ENCODE measurements at regions not wholly inside any gene's neighbourhood (a gene's known extent, or its start where the extent isn't known, plus 50 kb on each side); places are given as distances from the start of the nearest gene placed in this dataset.
A peak's percentile ranks its signal among the peaks of the same experiment; 100 is the strongest.

DNA sequence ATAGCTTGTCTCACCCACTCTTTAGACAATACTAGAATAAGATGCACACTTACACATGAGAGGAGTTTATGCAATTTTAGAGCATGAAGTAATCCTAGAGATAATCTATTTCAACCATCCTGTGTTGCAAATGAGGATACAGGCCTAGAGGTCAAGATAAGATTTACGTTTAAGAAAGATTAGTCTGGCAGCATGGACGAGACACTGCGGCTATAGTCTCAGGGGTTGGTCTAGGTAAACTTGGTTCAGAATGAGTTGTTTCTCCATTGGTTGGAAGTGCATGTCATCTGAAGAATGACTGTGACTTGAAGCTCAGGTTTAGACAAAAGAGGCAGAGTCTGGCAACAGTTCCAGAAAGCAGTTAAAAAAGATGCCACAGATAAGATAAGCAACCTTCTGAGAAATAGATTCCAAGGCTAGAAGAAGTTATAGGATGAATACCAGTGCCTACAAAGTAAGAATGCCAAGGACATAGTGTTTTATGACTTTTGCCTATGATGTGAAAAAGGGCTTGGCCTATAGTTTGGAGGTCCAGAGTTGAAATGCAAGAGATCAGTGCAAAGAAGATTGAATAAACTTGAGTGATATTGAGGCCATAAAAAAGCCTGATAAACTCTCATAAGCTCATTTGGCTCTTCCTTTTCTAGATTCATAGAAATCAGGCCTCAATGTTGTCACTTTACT, 631.0 kb downstream of the SQOR start:
- DNase-seq: no peak

DNA sequence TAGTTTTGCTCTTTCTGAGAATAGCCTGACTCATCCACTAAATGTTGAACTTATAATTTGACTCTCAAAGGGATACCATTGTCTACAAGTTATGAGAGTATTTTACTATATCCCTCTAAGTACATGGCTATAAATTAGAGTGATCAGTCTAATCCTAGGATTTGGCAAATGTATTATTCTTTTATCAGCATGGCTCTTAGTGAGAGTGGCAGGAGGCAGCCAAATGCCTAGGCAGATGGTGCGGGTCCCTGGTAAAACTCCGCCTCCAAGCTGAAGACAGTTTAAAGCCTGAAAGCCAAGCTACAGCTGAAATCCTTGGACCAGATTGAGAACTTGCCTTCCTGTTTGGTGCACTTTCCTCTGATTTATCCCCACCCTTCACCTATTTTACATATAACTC, 631.8 kb downstream of the SQOR start:
- no peak for DNase-seq

DNA sequence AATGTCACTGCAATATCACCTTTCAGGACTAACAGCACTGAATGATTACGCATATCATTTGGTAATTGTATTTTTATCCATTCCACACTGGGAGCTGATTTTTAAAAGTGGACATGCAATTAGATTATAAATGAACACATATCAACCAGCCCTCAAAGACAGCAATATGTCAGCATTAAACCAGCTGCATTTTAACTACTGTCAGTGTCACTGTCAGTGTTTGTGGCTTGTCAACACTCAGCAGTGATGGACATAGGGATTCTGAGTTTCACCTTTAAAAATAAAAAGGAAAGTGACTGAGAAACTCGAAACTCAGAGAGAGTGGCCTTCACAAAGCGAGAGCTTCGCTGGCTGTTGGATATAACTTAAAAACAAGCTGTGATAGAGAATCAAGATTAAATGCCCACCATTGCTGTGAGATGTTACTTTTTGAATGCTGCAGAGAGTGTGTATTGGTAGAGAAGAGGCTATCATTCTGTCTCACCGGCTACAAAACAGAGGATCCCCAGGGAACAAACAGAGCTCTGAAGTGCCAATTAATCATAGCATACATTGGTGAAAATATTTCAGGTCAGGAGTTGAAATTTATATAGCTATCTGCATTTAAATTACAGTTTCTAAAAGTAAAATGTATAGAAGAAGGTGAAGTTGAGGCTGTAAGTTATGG, 635.8 kb downstream of the SQOR start:
- DNase-seq: no peak

- DNase-seq: no peak
Observed at GRCh38 chr15:46275701-46276100, 640.9 kb downstream of the SQOR start.

- DNase-seq: no peak
Observed at GRCh38 chr15:46277451-46277850, 642.6 kb downstream of the SQOR start.

GRCh38 chr15:46278062-46278461, 643.2 kb downstream of the SQOR start:
- peak; percentile 87 for DNase-seq

DNA sequence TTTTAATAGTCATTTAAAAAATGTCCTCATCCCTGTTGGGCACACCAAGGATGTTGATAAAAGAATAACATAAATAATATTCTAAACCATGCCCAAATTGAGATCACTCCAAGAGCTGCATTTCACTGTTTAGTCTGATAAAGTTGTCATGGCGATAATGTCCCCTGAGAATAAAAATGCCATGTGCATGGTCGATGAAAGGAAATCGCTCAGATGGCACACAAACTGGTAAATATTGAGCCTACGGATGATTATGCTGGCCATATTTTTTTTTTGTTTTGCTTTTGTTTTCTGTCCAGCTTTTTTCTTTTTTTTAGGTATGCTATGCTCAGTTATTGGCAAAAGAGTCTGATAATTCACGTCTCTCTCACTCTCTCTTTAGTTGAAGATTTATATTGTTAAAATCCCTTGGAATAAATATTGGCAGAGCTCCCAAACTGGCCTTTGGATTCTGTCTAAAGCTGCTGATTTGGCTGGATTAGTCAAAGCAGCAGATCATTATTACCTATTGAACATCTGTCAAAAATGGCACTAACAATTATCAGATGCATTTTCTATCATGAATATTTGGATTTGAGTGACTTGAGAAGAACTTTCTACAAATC, 643.8 kb downstream of the SQOR start:
- peak; percentile 80 for DNase-seq

DNA sequence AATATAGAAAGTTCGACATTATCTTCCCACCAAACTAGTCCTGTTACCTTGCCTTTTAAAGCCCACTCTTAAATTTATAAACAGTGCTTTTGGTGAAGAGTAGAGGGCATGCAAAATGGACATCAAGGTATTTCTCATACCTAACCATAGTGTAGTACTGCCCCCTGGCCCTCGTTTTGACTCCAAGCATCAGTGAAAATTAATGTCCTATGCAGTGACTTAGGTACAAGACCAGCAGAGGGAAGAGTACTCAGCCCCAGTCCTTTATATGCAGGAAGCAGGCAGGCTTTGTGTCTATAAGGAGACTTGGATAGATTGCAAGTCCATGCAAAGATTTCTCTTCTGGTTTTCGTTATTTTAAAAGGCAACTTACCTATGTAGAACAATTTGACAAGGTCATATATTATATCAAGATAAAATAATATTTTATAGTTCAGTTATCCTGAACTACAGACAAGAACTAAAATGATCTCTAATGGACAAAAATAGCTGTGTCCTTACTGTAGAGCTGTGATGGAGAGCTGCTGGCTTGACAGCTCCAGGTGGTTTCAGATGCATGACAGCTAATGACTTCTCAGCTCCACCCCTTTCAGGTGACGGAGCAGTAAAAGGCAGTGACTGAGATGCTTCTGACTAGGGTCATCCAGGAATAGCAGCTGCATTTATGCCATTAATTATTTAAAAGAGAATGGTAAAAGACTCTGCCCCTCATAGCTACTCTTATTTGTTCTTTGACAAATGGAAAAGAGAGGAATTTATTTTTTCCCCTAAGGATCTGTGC, 646.1 kb downstream of the SQOR start:
- peak; percentile 57 for DNase-seq

DNA sequence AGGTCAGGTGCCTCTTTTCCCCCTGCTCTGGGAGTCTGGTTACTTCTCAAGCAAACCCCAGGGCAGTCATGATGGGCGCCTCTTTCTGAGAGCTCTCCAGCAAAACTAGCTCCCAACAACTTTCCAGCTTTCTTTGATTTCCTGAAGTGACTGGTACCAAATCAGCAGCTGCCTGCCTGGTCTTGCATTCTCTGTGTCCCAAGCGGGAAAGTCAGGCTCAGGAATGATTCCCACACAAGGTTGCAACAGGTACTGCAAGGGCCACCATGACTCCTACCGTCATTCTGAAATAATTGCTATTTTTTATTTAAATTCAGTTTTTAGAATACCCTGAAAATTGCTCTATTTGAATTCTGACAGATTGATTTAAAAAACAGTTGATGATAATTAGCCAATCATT, 658.7 kb downstream of the SQOR start:
- no peak for DNase-seq

- DNase-seq: no peak
Observed at GRCh38 chr15:46296002-46296401, 661.2 kb downstream of the SQOR start.

GRCh38 chr15:46296797-46297196, 662.0 kb downstream of the SQOR start:
- no peak for DNase-seq

GRCh38 chr15:46297766-46298165, 662.9 kb downstream of the SQOR start:
- DNase-seq: no peak

DNA sequence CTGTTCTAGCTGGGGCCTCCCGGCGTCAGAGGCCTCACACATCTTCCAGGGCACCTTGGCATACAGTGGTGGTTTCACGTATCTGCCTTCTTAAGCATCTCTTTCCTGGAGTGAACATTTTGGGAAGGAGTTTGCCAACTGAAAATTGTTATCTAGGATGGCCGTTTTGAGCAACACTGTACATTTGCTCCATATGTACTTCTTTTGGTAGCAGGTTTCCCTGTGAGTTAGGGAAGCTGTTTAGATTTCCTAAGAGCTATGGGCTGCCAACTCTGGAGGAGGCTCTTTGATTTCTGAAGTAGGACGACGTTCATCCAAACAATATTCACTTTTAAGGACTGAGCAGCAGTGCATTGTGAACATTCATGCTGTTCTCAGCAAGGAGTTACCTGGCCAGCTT, 665.9 kb downstream of the SQOR start:
- DNase-seq: no peak

DNA sequence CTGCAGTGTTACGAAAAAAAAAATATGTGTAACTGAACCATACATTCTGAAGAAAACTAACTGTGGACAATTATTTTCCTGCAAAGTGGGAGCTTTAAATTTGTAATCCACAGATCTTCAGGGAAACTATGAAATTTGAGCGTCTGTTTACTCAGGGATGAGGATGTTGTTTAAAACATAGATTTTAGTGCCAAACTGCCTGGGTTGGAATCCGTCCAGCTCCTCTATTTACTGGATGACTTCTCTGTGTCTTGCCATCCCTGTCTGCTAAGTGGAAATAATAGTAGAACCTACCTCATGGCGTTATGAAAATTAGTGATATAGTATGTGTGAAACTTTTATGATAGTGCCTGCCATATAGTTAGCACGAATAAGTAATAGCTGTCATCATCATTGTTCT, 666.5 kb downstream of the SQOR start:
- no peak for DNase-seq

DNA sequence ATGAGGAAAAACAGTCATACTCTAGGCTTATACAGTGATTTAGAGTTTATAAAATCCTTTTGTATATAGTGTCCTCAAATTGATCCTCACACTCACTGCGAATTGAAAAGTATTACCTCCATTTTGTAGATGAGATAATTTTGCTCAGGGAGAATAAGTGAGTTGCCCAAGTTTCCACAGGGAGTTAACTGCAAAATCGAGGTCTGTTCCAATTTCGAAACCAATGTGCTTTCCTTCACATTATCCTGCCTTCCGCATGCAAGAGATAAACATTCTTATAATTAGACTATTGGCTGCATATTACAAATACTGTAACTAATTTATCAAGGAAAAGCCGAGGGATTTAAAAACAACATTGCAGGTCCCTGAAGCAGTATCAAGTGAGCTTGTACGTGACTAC, 667.0 kb downstream of the SQOR start:
- no peak for DNase-seq

DNA sequence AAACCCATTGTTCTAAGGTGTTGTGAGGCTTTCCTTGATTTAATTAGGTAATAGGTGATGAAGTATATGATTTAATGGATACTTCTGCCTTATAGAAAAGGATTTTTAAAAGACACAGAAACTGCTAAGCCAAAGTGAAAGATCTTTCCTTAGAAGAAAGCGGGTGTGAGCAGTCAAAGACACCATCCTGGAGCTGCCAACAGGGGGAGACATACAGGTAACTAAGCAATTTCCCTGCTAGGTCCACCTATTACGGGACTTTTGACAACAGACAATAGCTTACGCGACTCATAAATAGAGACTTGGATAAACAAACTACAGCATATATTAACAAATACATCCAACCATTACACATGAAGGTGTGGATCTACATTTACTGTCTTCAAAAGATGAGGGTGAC, 669.5 kb downstream of the SQOR start:
- DNase-seq: no peak

- DNase-seq: no peak
Observed at GRCh38 chr15:46307746-46308145, 672.9 kb downstream of the SQOR start.

GRCh38 chr15:46309914-46310313, 675.1 kb downstream of the SQOR start:
- DNase-seq: peak; percentile 30

DNA sequence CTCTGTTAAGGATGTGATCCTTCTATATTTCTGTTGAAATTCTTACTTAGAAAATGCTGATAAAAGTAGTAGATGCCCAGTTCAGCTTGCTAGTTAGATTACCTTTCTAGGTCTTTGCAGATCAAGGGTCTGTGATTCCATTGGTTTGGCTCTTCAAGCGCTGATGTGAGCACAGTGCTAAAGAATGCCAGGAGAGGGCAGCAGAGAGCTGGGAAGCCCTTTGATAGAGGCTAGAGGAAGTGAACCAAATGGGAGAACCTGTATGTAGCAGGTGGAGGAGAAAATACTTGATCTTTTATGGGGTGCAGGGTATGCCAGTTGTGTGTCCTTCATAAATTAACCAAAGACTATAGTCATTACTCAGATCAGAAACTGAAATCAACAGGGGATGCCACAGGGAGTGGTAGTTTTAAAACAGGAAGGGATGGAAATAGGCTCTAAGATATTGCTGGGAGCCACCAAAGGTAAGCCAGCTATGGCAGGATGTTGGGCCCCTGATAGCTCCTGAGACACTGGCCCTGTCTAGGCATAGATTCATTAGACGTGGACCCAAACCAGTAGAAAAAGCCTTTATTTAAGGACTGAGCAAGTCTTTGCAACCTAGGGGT, 677.4 kb downstream of the SQOR start:
- DNase-seq: peak; percentile 59

GRCh38 chr15:46315434-46315833, 680.6 kb downstream of the SQOR start:
- DNase-seq: peak; percentile 3

- DNase-seq: no peak
Observed at GRCh38 chr15:46316024-46316423, 681.2 kb downstream of the SQOR start.

DNA sequence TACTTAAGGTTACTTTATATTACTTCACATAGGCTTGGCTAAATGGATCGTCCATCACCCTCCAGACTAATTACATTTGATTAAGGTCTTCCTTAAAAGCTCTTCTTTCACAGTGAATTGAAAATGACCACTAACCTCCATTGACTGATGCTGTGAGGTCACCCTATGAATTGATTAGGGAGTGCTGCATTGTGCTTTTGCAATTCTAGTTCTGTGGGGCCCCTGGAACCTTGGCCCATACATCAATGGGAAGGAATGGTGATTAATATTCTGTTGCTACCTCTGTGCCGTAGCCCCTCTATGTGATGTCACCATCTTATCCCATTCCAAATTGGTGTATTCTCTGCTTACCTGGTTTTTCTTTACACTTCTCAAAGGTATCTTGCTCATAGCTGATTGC, 682.2 kb downstream of the SQOR start:
- DNase-seq: no peak

GRCh38 chr15:46322753-46323152, 687.9 kb downstream of the SQOR start:
- no peak for DNase-seq
